OCI-LY7 (cell line): ENCODE measurements at regions not wholly inside any gene's neighbourhood (a gene's known extent, or its start where the extent isn't known, plus 50 kb on each side); places are given as distances from the start of the nearest gene placed in this dataset.

ENCODE experiments used
- BruUV-seq: library from RNA; stranded (reverse); fragments of 400-500 nt; replicated peaks from 2 replicates; lab custom pipeline; 2021; lab: Mats Ljungman, UMichigan
- CTCF ChIA-PET: fragments of 300-600 bp; sonication (Branson Sonifier 250); formaldehyde crosslinking; loops from one replicate; lab custom pipeline; 2022; ENCODE audit warnings: antibody characterized with exemption; ENCODE audit not compliant: unreplicated experiment; lab: Charles Lee
- POLR2A ChIA-PET: fragments of 300-600 bp; sonication (Branson Sonifier 250); formaldehyde crosslinking; loops from one replicate; lab custom pipeline; 2022; ENCODE audit warnings: antibody characterized with exemption; lab: Charles Lee
- DNase-seq: peaks from one replicate; pipeline ENCODE4 v3.0.0-alpha.2; 2015; ENCODE audit warnings: low spot score
- H2AFZ ChIP-seq: fragments of 200-600 bp; sonication (generic), shearing (Covaris generic); 2 replicates; pipeline ENCODE4 v1.6.1; 2014; ENCODE audit warnings: mild to moderate bottlenecking, antibody characterized with exemption, low read length, moderate library complexity
- H3K27ac ChIP-seq: fragments of 200-600 bp; sonication (generic); 2 replicates; pipeline ENCODE4 v1.5.1; 2014; ENCODE audit warnings: mixed run types, low read depth, mild to moderate bottlenecking, moderate library complexity, low read length, inconsistent platforms; ENCODE audit not compliant: poor library complexity, severe bottlenecking
- H3K36me3 ChIP-seq: fragments of 200-600 bp; sonication (generic); 2 replicates; pipeline ENCODE4 v1.6.1; 2014; ENCODE audit warnings: mild to moderate bottlenecking, antibody characterized with exemption, low read length, moderate library complexity, mixed read lengths; ENCODE audit not compliant: insufficient read depth
- H3K4me1 ChIP-seq: fragments of 200-600 bp; sonication (generic); 2 replicates; pipeline ENCODE4 v1.5.1; 2014; ENCODE audit warnings: mild to moderate bottlenecking, low read length; ENCODE audit not compliant: insufficient read depth, poor library complexity, severe bottlenecking
- H3K4me2 ChIP-seq: fragments of 200-600 bp; sonication (generic); 2 replicates; pipeline ENCODE4 v1.6.1; 2014; ENCODE audit warnings: mild to moderate bottlenecking, low read length
- H3K4me3 ChIP-seq: fragments of 200-600 bp; sonication (generic); 2 replicates; pipeline ENCODE4 v1.5.1; 2014; ENCODE audit warnings: mild to moderate bottlenecking, low read depth, low read length; ENCODE audit not compliant: poor library complexity, severe bottlenecking
- H3K79me2 ChIP-seq: fragments of 200-600 bp; sonication (generic); 2 replicates; pipeline ENCODE4 v1.6.1; 2016; ENCODE audit warnings: low read depth, mild to moderate bottlenecking, low read length, moderate library complexity, mixed read lengths; ENCODE audit not compliant: insufficient read depth
- H3K9me2 ChIP-seq: fragments of 200-600 bp; sonication (generic); 2 replicates; pipeline ENCODE4 v1.6.1; 2016; ENCODE audit warnings: mild to moderate bottlenecking, low read length, mixed read lengths; ENCODE audit not compliant: insufficient read depth
- H3K9me3 ChIP-seq: fragments of 200-600 bp; sonication (generic); 2 replicates; pipeline ENCODE4 v1.6.1; 2014; ENCODE audit warnings: mild to moderate bottlenecking, mixed run types, low read length, mixed read lengths
- H4K20me1 ChIP-seq: fragments of 200-600 bp; sonication (generic); 2 replicates; pipeline ENCODE4 v1.6.1; 2014; ENCODE audit warnings: mild to moderate bottlenecking, antibody characterized with exemption, low read length, moderate library complexity, mixed read lengths; ENCODE audit not compliant: insufficient read depth
- EZH2phosphoT487 ChIP-seq: fragments of 200-600 bp; sonication (generic); IDR thresholded peaks from 2 replicates; pipeline ENCODE4 v1.6.1; 2018; ENCODE audit warnings: low read depth, borderline replicate concordance, mild to moderate bottlenecking, mixed run types, antibody characterized with exemption, low read length, moderate library complexity, mixed read lengths
- intact Hi-C: fragments of 100-400 bp; cut with micrococcal nuclease; formaldehyde crosslinking; loops from one replicate; pipeline ENCODE4 v1.10.0; 2022; ENCODE audit not compliant: unreplicated experiment
- TF ChIP-seq, protein P1 (sequence below): fragments of 200-600 bp; sonication (generic); conservative IDR thresholded peaks from 2 replicates; pipeline ENCODE4 v1.5.1; 2014; ENCODE audit warnings: mild to moderate bottlenecking, antibody characterized with exemption, low read length, moderate library complexity, mixed read lengths

DNA sequence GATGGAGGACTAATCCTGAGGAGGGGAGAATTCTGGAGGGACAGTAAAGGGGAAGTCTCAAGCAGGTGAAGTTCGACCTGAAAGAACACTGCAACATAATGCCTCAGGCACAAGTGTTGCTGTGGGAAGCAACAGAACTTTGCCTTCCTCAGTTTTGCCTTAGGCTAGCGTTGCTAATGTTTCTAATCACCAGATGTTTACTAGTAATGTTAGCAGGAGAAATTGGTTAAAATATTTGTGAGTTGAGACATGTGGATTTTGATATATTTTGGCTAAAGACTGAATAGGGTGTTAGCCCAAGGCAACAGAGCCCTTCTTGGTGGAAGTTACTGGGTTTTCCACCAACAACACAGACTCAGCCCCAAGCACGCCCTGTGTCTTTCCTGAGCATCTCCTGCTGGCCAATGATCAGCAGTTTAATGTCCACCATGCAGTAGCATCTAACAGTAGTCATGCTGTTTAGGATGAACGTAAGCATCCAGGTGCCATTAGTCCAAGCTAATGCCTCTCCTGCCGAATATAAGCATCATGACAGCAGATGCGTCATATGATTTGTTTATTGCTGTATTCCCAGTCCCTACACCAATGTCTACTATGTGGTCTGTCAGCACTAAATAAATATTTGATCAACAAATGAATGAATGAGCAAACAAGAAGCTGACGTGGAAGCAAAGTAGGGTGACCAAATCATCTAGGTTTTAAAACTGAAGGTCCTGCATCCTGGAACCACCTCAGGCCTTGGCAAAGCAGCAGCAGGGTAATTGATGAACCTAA is 511.9 kb upstream of the HTR2A start:
- Histone ChIP-seq H4K20me1 (no peaks in the 10 kb centered on the region), H3K36me3 (no peaks in the 10 kb centered on the region), H3K4me2 (no peak overlapping the region), H3K4me1 (no peaks in the 10 kb centered on the region), H3K79me2 (no peaks in the 10 kb centered on the region), H2AFZ (no peak overlapping the region), H3K9me3 (no peaks in the 10 kb centered on the region), H3K27ac (no peak overlapping the region), H3K4me3 (no peak overlapping the region), H3K9me2 (no peaks in the 10 kb centered on the region)
- POLR2A ChIA-PET: interaction anchor here (0.5 to 1.0 kb wide), 3 partner anchors 12 to 203 kb away, joined by 3 read pairs; no protein-coding TSS in a partner anchor
- intact Hi-C loops: no loop called here
- DNase-seq: no peak
- CTCF ChIA-PET: no interaction called here
- no peak for TF ChIP-seq EZH2phosphoT487
- TF ChIP-seq, protein P1, sequence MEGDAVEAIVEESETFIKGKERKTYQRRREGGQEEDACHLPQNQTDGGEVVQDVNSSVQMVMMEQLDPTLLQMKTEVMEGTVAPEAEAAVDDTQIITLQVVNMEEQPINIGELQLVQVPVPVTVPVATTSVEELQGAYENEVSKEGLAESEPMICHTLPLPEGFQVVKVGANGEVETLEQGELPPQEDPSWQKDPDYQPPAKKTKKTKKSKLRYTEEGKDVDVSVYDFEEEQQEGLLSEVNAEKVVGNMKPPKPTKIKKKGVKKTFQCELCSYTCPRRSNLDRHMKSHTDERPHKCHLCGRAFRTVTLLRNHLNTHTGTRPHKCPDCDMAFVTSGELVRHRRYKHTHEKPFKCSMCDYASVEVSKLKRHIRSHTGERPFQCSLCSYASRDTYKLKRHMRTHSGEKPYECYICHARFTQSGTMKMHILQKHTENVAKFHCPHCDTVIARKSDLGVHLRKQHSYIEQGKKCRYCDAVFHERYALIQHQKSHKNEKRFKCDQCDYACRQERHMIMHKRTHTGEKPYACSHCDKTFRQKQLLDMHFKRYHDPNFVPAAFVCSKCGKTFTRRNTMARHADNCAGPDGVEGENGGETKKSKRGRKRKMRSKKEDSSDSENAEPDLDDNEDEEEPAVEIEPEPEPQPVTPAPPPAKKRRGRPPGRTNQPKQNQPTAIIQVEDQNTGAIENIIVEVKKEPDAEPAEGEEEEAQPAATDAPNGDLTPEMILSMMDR: no peak
- no TSS peak for BruUV-seq

DNA sequence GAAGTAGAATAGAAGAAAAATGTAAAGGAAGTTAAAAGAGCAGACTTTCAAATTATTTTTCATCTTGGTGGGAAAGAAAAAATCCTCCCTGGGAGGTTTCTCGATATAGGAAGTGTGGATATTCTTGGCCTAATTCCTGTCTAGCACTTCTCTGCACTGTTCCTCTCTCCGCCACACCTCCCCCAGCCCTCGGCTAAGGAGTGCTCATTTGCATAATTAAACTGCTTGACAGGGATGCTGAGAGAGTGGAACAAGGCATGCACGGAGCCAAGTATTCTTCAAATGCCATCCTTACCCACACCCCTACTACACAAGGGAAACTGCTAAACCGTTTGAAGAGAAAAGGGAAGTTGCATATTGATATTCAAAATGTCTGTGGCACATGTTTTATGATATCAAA is 511.0 kb upstream of the HTR2A start:
- intact Hi-C loops: no loop called here
- no peak for TF ChIP-seq EZH2phosphoT487
- TF ChIP-seq, protein P1: no peak
- H4K20me1 ChIP-seq: no peaks in the 10 kb centered on the region
- H3K4me1 ChIP-seq: no peaks in the 10 kb centered on the region
- no peaks in the 10 kb centered on the region for H3K9me2 ChIP-seq
- BruUV-seq: no TSS peak
- no peak overlapping the region for H3K4me3 ChIP-seq
- H3K27ac ChIP-seq: no peak overlapping the region
- H3K79me2 ChIP-seq: no peaks in the 10 kb centered on the region
- H3K36me3 ChIP-seq: no peaks in the 10 kb centered on the region
- POLR2A ChIA-PET: interaction anchor here (1.0 kb wide), 1 partner anchor 11 kb away, joined by 3 read pairs; no protein-coding TSS in a partner anchor
- H3K4me2 ChIP-seq: no peak overlapping the region
- H2AFZ ChIP-seq: no peak overlapping the region
- H3K9me3 ChIP-seq: no peaks in the 10 kb centered on the region
- CTCF ChIA-PET: no interaction called here
- DNase-seq: no peak

DNA sequence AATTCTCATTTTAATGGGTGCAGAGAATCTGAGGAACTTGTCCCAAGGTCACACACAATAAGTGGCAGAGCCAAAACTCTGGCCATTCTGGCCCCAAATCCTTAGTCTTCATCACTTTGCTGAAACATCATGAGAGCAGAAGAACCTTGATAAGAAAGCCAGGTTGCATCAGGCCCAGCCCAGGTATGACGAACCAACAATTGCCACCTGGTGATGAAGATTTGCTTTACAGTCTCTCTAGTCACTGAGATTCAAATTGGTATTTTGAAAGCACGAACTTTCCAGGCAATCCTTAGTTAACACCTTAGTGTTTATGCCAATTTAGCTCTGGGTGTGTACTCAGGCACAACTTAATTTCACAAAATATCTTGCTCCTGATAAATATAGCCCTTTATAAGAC is 502.7 kb upstream of the HTR2A start:
- intact Hi-C loops: no loop called here
- H3K79me2 ChIP-seq: no peaks in the 10 kb centered on the region
- no peaks in the 10 kb centered on the region for H3K9me3 ChIP-seq
- no peaks in the 10 kb centered on the region for H4K20me1 ChIP-seq
- H3K9me2 ChIP-seq: no peaks in the 10 kb centered on the region
- POLR2A ChIA-PET: no interaction called here
- no peak overlapping the region for H3K4me3 ChIP-seq
- no peak overlapping the region for H2AFZ ChIP-seq
- CTCF ChIA-PET: no interaction called here
- H3K4me2 ChIP-seq: no peak overlapping the region
- no peak for DNase-seq
- H3K27ac ChIP-seq: no peak overlapping the region
- no peak for TF ChIP-seq EZH2phosphoT487
- TF ChIP-seq, protein P1: no peak
- no peaks in the 10 kb centered on the region for H3K4me1 ChIP-seq
- BruUV-seq: no TSS peak
- H3K36me3 ChIP-seq: no peaks in the 10 kb centered on the region
